CD4-positive, alpha-beta memory T cell (primary cell): ENCODE measurements at regions not wholly inside any gene's neighbourhood (a gene's known extent, or its start where the extent isn't known, plus 50 kb on each side); places are given as distances from the start of the nearest gene placed in this dataset.

Experiments
- CTCF ChIA-PET: fragments of 350-600 bp; sonication (Branson Sonifier 250); formaldehyde crosslinking; loops from one replicate; lab custom pipeline; 2021; ENCODE audit warnings: inconsistent platforms; ENCODE audit not compliant: partially characterized antibody; lab: Charles Lee
- POLR2A ChIA-PET: fragments of 350-600 bp; sonication (Branson Sonifier 250); formaldehyde crosslinking; loops from one replicate; lab custom pipeline; 2021; ENCODE audit not compliant: partially characterized antibody; lab: Charles Lee
- DNase-seq, 5 donors: peaks; one replicate each; pipeline versions ENCODE4 v3.0.0 to v3.0.0-alpha.2; 2020 to 2022; ENCODE audit warnings: mixed read lengths in 1 of 5
- H3K27ac ChIP-seq: one replicate; pipeline ENCODE4 v1.7.0; 2013; ENCODE audit warnings: low read depth, low read length
- H3K27me3 ChIP-seq: 2 replicates; pipeline ENCODE4 v1.7.0; 2013; ENCODE audit warnings: mild to moderate bottlenecking, low read length, moderate library complexity; ENCODE audit not compliant: insufficient read depth
- H3K36me3 ChIP-seq: 2 replicates; pipeline ENCODE4 v1.7.0; 2013; ENCODE audit warnings: mild to moderate bottlenecking, low read length, moderate library complexity; ENCODE audit not compliant: insufficient read depth
- H3K4me1 ChIP-seq: 2 replicates; pipeline ENCODE4 v1.7.0; 2013; ENCODE audit warnings: mild to moderate bottlenecking, low read length, moderate library complexity; ENCODE audit not compliant: insufficient read depth
- H3K4me3 ChIP-seq, 2 donors: one replicate each; pipeline ENCODE4 v1.7.0; 2013; ENCODE audit warnings: low read length in 2 of 2, mild to moderate bottlenecking in 1 of 2
- H3K9me3 ChIP-seq, 2 donors: one replicate each; pipeline ENCODE4 v1.7.0; 2013; ENCODE audit warnings: low read length in 2 of 2, control low read depth in 1 of 2; ENCODE audit not compliant: control insufficient read depth in 1 of 2
- H3K27ac Mint-ChIP-seq, 7 donors: one replicate each; pipeline ENCODE4 v1.8.0; 2020 to 2021; ENCODE audit warnings: mixed read lengths in 7 of 7, mild to moderate bottlenecking in 6 of 7, inconsistent platforms in 3 of 7, moderate library complexity in 3 of 7
- H3K27me3 Mint-ChIP-seq, 2 donors: one replicate each; pipeline ENCODE4 v1.8.0; 2020 to 2021; ENCODE audit warnings: mixed read lengths in 2 of 2
- H3K36me3 Mint-ChIP-seq, 2 donors: one replicate each; pipeline ENCODE4 v1.8.0; 2020 to 2021; ENCODE audit warnings: mixed read lengths in 2 of 2, inconsistent platforms in 1 of 2, mild to moderate bottlenecking in 1 of 2
- H3K4me1 Mint-ChIP-seq, 4 donors: one replicate each; pipeline ENCODE4 v1.8.0; 2020 to 2021; ENCODE audit warnings: mixed read lengths in 4 of 4, mild to moderate bottlenecking in 1 of 4
- H3K4me3 Mint-ChIP-seq, 8 donors: one replicate each; pipeline ENCODE4 v1.8.0; 2020 to 2021; ENCODE audit warnings: mixed read lengths in 8 of 8, mild to moderate bottlenecking in 7 of 8, moderate library complexity in 6 of 8, inconsistent platforms in 3 of 8
- H3K9me3 Mint-ChIP-seq, 8 donors: one replicate each; pipeline ENCODE4 v1.8.0; 2020 to 2021; ENCODE audit warnings: mixed read lengths in 8 of 8, mild to moderate bottlenecking in 5 of 8, inconsistent platforms in 3 of 8, moderate library complexity in 1 of 8
- intact Hi-C: fragments of 100-400 bp; cut with micrococcal nuclease; formaldehyde crosslinking; loops from one replicate; pipeline ENCODE4 v1.15.1; 2023

- CTCF ChIA-PET = no interaction called here
- no peaks in the 10 kb centered on the region for H3K36me3 ChIP-seq
- H3K27ac Mint-ChIP-seq = no peak overlapping the region
- no peak overlapping the region for H3K27ac ChIP-seq
- peaks cover 0 to 3% (median 0%) of the 10 kb centered on the region in 8 donors for H3K9me3 Mint-ChIP-seq
- H3K27me3 Mint-ChIP-seq = no peaks in the 10 kb centered on the region
- no peak overlapping the region for H3K4me3 Mint-ChIP-seq
- no peaks in the 10 kb centered on the region for H3K27me3 ChIP-seq
- intact Hi-C loops = no loop called here
- no peak for DNase-seq
- POLR2A ChIA-PET = no interaction called here
- H3K4me3 ChIP-seq = no peak overlapping the region
- no peaks in the 10 kb centered on the region for H3K9me3 ChIP-seq
- no peaks in the 10 kb centered on the region for H3K4me1 ChIP-seq
- no peaks in the 10 kb centered on the region for H3K36me3 Mint-ChIP-seq
- H3K4me1 Mint-ChIP-seq = no peaks in the 10 kb centered on the region
Measured at GRCh38 chr18:78671551-78671950, 308.1 kb upstream of the SALL3 start.

DNA sequence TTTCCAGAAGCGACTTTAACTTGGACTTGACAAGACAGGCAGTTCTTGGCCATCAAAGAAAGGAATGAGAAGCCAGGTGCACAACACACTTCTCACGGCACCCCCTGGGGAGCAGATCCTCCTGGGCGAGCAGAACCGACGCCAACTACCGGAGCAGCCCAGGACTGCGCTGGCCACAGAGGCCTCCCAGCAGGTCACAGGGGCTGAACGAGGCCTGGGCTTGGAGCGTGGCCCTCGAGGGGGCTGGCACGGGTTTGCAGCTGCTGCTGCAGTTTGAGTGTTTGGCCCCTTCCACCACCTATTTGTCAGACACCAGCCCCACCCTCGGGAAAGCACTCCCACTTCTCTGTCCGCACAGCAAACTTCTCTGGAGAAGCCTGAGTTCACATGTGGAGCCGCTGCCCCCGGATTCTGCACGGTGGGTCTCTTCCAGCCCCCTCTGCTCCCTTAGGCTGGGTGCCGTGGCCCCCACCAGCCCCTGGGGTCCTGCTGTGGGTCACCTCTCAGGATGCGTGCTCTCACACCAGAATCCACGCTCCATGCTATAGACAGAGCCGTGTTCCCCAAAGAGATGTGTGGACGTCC is 306.7 kb upstream of the SALL3 start:
- no peaks in the 10 kb centered on the region for H3K36me3 ChIP-seq
- H3K4me1 ChIP-seq = no peaks in the 10 kb centered on the region
- no peaks in the 10 kb centered on the region for H3K4me1 Mint-ChIP-seq
- H3K4me3 Mint-ChIP-seq = no peak overlapping the region
- H3K9me3 ChIP-seq = no peaks in the 10 kb centered on the region
- no peaks in the 10 kb centered on the region for H3K27me3 ChIP-seq
- intact Hi-C loops = no loop called here
- CTCF ChIA-PET = no interaction called here
- H3K9me3 Mint-ChIP-seq = peaks cover 0 to 3% (median 0%) of the 10 kb centered on the region in 8 donors
- POLR2A ChIA-PET = no interaction called here
- no peaks in the 10 kb centered on the region for H3K27me3 Mint-ChIP-seq
- no peak overlapping the region for H3K27ac Mint-ChIP-seq
- H3K36me3 Mint-ChIP-seq = no peaks in the 10 kb centered on the region
- DNase-seq = no peak
- no peak overlapping the region for H3K27ac ChIP-seq
- H3K4me3 ChIP-seq = no peak overlapping the region

DNA sequence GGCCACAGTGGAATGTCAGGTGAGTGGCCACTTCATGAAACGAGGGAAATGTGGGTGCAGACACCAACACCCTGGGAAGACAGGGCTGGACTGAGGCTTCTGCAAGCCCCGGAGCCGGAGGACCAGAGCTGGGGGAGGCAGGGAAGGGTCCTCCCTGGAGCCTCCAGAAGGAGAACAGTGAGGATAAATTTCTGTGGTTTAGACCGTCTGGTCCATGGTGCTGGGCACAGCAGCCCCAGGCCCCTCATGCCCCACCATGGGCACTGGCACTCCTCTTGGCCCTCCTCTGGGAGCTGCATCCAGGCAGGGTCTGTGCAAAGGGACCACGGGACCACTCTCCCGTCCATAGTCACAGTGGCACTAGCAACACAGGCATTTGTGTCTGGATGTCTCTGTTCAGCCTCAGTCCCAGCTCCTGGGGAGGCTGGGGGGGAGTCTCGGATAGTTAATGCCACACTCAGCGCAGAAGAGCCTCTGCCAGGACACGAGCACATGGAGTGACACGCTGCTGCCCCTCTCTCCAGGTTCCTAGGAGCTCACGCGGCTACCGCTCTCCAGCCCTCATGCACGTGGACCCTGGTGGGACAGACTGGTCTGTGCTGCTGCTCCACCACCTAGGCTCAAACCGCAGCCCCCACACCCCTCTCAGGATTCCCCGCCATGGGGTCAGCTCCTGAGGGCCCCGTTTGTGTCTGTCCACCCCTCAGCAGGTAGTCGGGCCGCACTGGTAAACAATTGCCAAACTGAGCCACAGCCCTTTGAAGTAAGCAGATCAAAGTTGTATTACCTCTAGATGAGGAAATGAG is 305.9 kb upstream of the SALL3 start:
- no peak overlapping the region for H3K27ac Mint-ChIP-seq
- H3K36me3 Mint-ChIP-seq = no peaks in the 10 kb centered on the region
- H3K27me3 Mint-ChIP-seq = no peaks in the 10 kb centered on the region
- H3K36me3 ChIP-seq = no peaks in the 10 kb centered on the region
- intact Hi-C loops = no loop called here
- no peaks in the 10 kb centered on the region for H3K4me1 Mint-ChIP-seq
- no peak overlapping the region for H3K27ac ChIP-seq
- H3K27me3 ChIP-seq = no peaks in the 10 kb centered on the region
- no peaks in the 10 kb centered on the region for H3K9me3 ChIP-seq
- ChIA-PET CTCF (no interaction called here), POLR2A (no interaction called here)
- no peak for DNase-seq
- H3K9me3 Mint-ChIP-seq = peaks cover 0 to 3% (median 0%) of the 10 kb centered on the region in 8 donors
- H3K4me3 Mint-ChIP-seq = no peak overlapping the region
- H3K4me3 ChIP-seq = no peak overlapping the region
- no peaks in the 10 kb centered on the region for H3K4me1 ChIP-seq

DNA sequence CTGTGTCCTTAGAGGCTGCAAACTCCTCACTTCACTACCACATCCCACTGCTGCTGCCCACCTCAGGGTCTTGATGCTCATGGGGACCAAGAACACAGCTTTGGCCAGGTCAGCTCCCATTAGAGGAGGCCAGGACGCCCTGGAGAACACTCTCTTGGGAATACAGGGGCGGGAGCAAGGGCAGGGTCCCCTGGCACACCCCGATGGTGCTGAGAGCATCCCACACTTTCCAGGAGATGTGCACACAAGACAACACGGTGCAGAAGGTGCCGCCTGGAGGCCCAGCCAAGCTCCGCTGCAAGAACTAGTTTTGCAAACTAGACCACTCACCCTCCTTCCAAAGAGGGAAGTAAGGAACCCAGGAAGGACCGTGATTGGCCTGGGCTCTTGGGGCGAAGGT is 304.4 kb upstream of the SALL3 start:
- Histone ChIP-seq H3K9me3 (no peaks in the 10 kb centered on the region), H3K4me1 (no peaks in the 10 kb centered on the region), H3K27ac (no peak overlapping the region), H3K27me3 (no peaks in the 10 kb centered on the region), H3K36me3 (no peaks in the 10 kb centered on the region), H3K4me3 (no peak overlapping the region)
- DNase-seq = no peak
- Mint-ChIP-seq H3K9me3 (peaks cover 0 to 3% (median 0%) of the 10 kb centered on the region in 8 donors), H3K4me1 (no peaks in the 10 kb centered on the region), H3K27me3 (no peaks in the 10 kb centered on the region), H3K4me3 (no peak overlapping the region), H3K36me3 (no peaks in the 10 kb centered on the region), H3K27ac (no peak overlapping the region)
- intact Hi-C loops = no loop called here
- ChIA-PET CTCF (no interaction called here), POLR2A (no interaction called here)

DNA sequence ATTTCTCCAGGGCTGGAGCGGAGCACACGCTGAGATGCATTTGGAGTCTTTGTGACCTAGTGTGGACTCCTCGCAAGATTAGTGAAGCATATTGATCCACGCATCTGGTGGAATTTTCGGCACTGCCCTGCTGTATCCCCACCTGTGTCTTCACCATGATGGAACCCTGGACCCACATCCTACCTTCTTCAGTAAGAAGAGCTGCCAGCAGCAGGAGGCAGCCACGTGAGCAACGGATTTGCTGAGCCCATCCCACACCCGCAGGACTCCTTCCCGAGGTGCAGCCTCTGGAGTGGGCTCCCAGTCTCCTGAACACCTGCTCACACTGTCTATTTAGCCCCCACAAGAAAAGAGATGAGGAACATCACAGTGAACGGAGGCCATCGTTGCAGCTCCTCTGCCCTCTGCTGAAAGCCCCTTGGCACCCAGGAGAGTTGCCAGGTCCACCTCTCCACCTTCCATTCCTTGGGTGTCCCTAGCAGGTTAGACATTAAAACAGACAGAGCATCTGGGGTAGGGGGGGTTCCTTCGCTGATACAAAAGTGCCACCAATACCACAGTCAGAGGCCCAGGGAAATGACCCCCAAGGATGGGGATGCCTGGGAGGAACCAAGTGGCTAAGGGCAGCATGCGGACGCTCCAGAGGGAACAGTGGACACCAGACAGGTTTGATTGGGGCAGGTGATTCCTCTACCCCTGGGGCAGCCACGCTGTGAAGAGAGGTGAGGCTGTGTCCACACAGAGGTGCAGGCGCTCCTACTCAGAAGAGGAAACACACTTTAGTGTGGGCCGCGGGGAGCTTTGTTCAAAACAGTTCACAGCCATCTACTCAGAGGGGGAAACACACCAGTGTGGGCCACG is 302.8 kb upstream of the SALL3 start:
- DNase-seq = no peak

DNA sequence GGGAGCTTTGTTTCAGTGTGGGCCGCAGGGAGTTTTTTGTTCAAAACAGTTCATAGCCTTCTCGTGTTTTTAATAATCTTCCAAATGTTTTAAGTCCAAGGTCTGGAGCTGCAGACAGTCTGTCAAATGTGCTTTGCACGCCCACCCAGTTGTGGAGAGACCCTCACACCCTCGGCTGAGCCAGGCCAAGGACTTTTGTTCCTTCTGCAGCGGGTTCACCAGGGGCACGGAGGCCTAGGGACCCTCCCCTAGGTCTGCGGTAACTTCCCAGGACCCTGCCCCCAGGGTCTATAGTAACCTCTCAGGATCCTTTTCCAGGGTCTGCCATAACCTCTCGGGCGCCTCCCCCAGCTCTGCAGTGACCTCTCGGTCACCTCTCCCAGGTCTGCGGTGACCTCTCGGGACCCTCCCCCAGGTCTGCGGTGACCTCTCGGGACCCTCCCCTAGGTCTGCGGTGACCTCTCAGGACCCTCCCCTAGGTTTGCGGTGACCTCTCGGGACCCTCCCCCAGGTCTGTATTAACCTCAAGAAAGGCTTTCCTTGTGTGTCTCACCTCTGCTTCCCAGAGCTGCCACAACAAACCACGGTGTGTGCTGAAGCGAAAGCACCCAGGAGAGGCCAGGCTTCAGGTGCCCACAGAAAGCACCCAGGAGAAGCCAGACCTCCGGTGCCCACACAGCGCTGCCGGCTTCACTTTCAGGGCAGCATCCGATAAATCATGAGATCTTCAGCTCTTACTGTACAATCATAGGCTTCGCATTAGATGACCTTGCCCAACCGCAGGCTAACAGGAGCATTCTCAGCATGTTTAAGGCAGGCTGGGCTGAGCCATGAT is 301.9 kb upstream of the SALL3 start:
- no peaks in the 10 kb centered on the region for H3K36me3 Mint-ChIP-seq
- H3K27me3 Mint-ChIP-seq = no peaks in the 10 kb centered on the region
- H3K4me1 ChIP-seq = no peaks in the 10 kb centered on the region
- H3K4me3 Mint-ChIP-seq = no peak overlapping the region
- no peak overlapping the region for H3K4me3 ChIP-seq
- DNase-seq = no peak
- POLR2A ChIA-PET = no interaction called here
- no peak overlapping the region for H3K27ac Mint-ChIP-seq
- no peaks in the 10 kb centered on the region for H3K4me1 Mint-ChIP-seq
- no peaks in the 10 kb centered on the region for H3K9me3 ChIP-seq
- CTCF ChIA-PET = no interaction called here
- intact Hi-C loops = no loop called here
- H3K36me3 ChIP-seq = no peaks in the 10 kb centered on the region
- no peaks in the 10 kb centered on the region for H3K27me3 ChIP-seq
- H3K9me3 Mint-ChIP-seq = peaks cover 0 to 1% (median 0%) of the 10 kb centered on the region in 8 donors
- no peak overlapping the region for H3K27ac ChIP-seq

More for the DNA sequence above, 302.8 kb upstream of the SALL3 start:
- CTCF ChIA-PET = no interaction called here
- H3K4me3 ChIP-seq = no peak overlapping the region
- Mint-ChIP-seq H3K27me3 (no peaks in the 10 kb centered on the region), H3K27ac (no peak overlapping the region), H3K36me3 (no peaks in the 10 kb centered on the region), H3K9me3 (peaks cover 0 to 1% (median 0%) of the 10 kb centered on the region in 8 donors), H3K4me1 (no peaks in the 10 kb centered on the region), H3K4me3 (no peak overlapping the region)
- no peaks in the 10 kb centered on the region for H3K4me1 ChIP-seq
- no peaks in the 10 kb centered on the region for H3K27me3 ChIP-seq
- H3K27ac ChIP-seq = no peak overlapping the region
- intact Hi-C loops = no loop called here
- H3K9me3 ChIP-seq = no peaks in the 10 kb centered on the region
- H3K36me3 ChIP-seq = no peaks in the 10 kb centered on the region
- POLR2A ChIA-PET = no interaction called here

DNA sequence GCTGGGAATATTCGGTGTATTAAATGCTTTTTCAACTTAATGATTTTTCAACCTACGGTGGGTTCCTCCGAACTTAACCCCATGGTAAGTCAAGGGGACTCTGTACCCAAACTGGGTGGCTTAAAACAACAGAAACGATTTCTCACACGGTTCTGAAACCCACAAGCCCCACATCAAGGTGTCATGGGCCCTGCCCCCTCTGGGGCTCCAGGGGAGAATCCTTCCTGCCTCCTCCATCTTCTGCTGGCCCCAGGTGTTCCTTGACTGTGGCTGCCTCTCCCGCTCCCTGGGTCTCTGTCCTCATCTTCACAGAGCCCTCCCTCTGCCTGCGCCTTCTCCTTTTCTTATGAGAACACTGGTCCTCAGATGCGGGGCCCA is 301.3 kb upstream of the SALL3 start:
- Mint-ChIP-seq H3K36me3 (no peaks in the 10 kb centered on the region), H3K27ac (no peak overlapping the region), H3K4me3 (no peak overlapping the region), H3K9me3 (peaks cover 0 to under 1% (median 0%) of the 10 kb centered on the region in 8 donors), H3K4me1 (no peaks in the 10 kb centered on the region), H3K27me3 (no peaks in the 10 kb centered on the region)
- Histone ChIP-seq H3K4me3 (no peak overlapping the region), H3K4me1 (no peaks in the 10 kb centered on the region), H3K9me3 (no peaks in the 10 kb centered on the region), H3K27ac (no peak overlapping the region), H3K27me3 (no peaks in the 10 kb centered on the region), H3K36me3 (no peaks in the 10 kb centered on the region)
- ChIA-PET POLR2A (no interaction called here), CTCF (no interaction called here)
- intact Hi-C loops = no loop called here
- DNase-seq = no peak
